Mesenchymal stem cell (in vitro differentiated cells and primary cell): ENCODE measurements at regions not wholly inside any gene's neighbourhood (a gene's known extent, or its start where the extent isn't known, plus 50 kb on each side); places are given as distances from the start of the nearest gene placed in this dataset.

Source experiments
- DNase-seq: peaks from one replicate; pipeline ENCODE4 v3.0.0-alpha.2; 2013
- H2AFZ ChIP-seq: one replicate; pipeline ENCODE4 v1.6.1; 2013; ENCODE audit warnings: low read depth, mild to moderate bottlenecking, control low read depth, inconsistent platforms, low read length, moderate library complexity
- H2AK5ac ChIP-seq: 2 replicates; pipeline ENCODE4 v1.6.1; 2013; ENCODE audit warnings: low read length, moderate library complexity, mild to moderate bottlenecking, inconsistent platforms; ENCODE audit not compliant: severe bottlenecking
- H2BK120ac ChIP-seq: one replicate; pipeline ENCODE4 v1.6.1; 2013; ENCODE audit warnings: low read depth, mild to moderate bottlenecking, inconsistent platforms, low read length, moderate library complexity
- H2BK12ac ChIP-seq, 2 experiments: one replicate each; pipeline ENCODE4 v1.6.1; 2013; ENCODE audit warnings: inconsistent platforms in 2 of 2, low read length in 2 of 2, mild to moderate bottlenecking in 2 of 2, moderate library complexity in 2 of 2, control low read depth in 1 of 2
- H2BK15ac ChIP-seq: one replicate; pipeline ENCODE4 v1.6.1; 2013; ENCODE audit warnings: mild to moderate bottlenecking, low read depth, inconsistent platforms; ENCODE audit not compliant: poor library complexity, severe bottlenecking
- H2BK5ac ChIP-seq: 2 replicates; pipeline ENCODE4 v1.6.1; 2013; ENCODE audit warnings: low read depth, mild to moderate bottlenecking, low read length, control low read depth, inconsistent platforms; ENCODE audit not compliant: poor library complexity, severe bottlenecking
- H3K14ac ChIP-seq, 2 experiments: one replicate each; pipeline ENCODE4 v1.6.1; 2013; ENCODE audit warnings: inconsistent platforms in 2 of 2, low read length in 2 of 2, control low read depth in 1 of 2, mild to moderate bottlenecking in 1 of 2, moderate library complexity in 1 of 2
- H3K18ac ChIP-seq, 2 experiments: one replicate each; pipeline ENCODE4 v1.6.1; 2013; ENCODE audit warnings: inconsistent platforms in 2 of 2, low read length in 2 of 2, control low read depth in 1 of 2, low read depth in 1 of 2, mild to moderate bottlenecking in 1 of 2
- H3K23ac ChIP-seq, 2 experiments: one replicate each; pipeline ENCODE4 v1.6.1; 2013; ENCODE audit warnings: inconsistent platforms in 2 of 2, low read length in 2 of 2, mild to moderate bottlenecking in 2 of 2, moderate library complexity in 2 of 2, control low read depth in 1 of 2
- H3K27ac ChIP-seq: 2 replicates; pipeline ENCODE4 v1.5.1; 2013; ENCODE audit warnings: mild to moderate bottlenecking, moderate library complexity, low read length, control low read depth, inconsistent platforms; ENCODE audit not compliant: poor library complexity, severe bottlenecking
- H3K27me3 ChIP-seq, 2 experiments: 2 replicates each; pipeline versions ENCODE4 v1.6.1 to v1.7.0; 2013; ENCODE audit warnings: low read length in 2 of 2, mild to moderate bottlenecking in 2 of 2, moderate library complexity in 2 of 2, control low read depth in 1 of 2, inconsistent platforms in 1 of 2; ENCODE audit not compliant: control insufficient read depth in 1 of 2, insufficient read depth in 1 of 2
- H3K36me3 ChIP-seq, 2 experiments: 2 replicates each; pipeline versions ENCODE4 v1.6.1 to v1.7.0; 2013; ENCODE audit warnings: low read length in 2 of 2, control low read depth in 1 of 2, inconsistent platforms in 1 of 2, low read depth in 1 of 2, mild to moderate bottlenecking in 1 of 2; ENCODE audit not compliant: insufficient read depth in 2 of 2, control insufficient read depth in 1 of 2
- H3K4ac ChIP-seq, 2 experiments: one replicate each; pipeline ENCODE4 v1.6.1; 2013; ENCODE audit warnings: inconsistent platforms in 2 of 2, low read length in 2 of 2, mild to moderate bottlenecking in 2 of 2, moderate library complexity in 2 of 2, control low read depth in 1 of 2, low read depth in 1 of 2
- H3K4me1 ChIP-seq: 2 replicates; pipeline ENCODE4 v1.6.1; 2013; ENCODE audit warnings: low read depth, low read length, control low read depth; ENCODE audit not compliant: control insufficient read depth, insufficient read depth
- H3K4me2 ChIP-seq: 2 replicates; pipeline ENCODE4 v1.6.1; 2013; ENCODE audit warnings: low read length, mild to moderate bottlenecking, inconsistent platforms; ENCODE audit not compliant: poor library complexity, severe bottlenecking
- H3K4me3 ChIP-seq, 2 experiments: 2 replicates each; pipeline versions ENCODE4 v1.5.1 to v1.7.0; 2013; ENCODE audit warnings: low read length in 2 of 2, mild to moderate bottlenecking in 2 of 2, control low read depth in 1 of 2, low read depth in 1 of 2; ENCODE audit not compliant: insufficient read depth in 1 of 2
- H3K79me1 ChIP-seq: replicated peaks from 2 replicates; pipeline ENCODE4 v1.6.1; 2013; ENCODE audit warnings: mild to moderate bottlenecking, control low read depth, low read length, inconsistent platforms; ENCODE audit not compliant: poor library complexity, severe bottlenecking
- H3K9ac ChIP-seq: 2 replicates; pipeline ENCODE4 v1.7.0; 2013; ENCODE audit warnings: mild to moderate bottlenecking, low read length, moderate library complexity
- H3K9me3 ChIP-seq: 2 replicates; pipeline ENCODE4 v1.7.0; 2013; ENCODE audit warnings: mild to moderate bottlenecking, low read length; ENCODE audit not compliant: control insufficient read depth
- H4K8ac ChIP-seq: one replicate; pipeline ENCODE4 v1.6.1; 2013; ENCODE audit warnings: inconsistent platforms, mild to moderate bottlenecking, low read length, moderate library complexity
- H4K91ac ChIP-seq: one replicate; pipeline ENCODE4 v1.6.1; 2013; ENCODE audit warnings: mild to moderate bottlenecking, low read length, inconsistent platforms
- WGBS: methylation state at CpG from one replicate; pipeline ENCODE4 v1.1.7; 2013; ENCODE audit warnings: mixed read lengths; 5-methylcytosine and 5-hydroxymethylcytosine counted together

- Histone ChIP-seq H2BK5ac (no peak overlapping the region), H2BK15ac (no peak overlapping the region), H3K9me3 (peaks cover 9% of the 10 kb centered on the region), H3K79me1 (no peaks in the 10 kb centered on the region), H3K4me3 (no peak overlapping the region), H3K9ac (no peak overlapping the region), H4K8ac (no peak overlapping the region), H3K14ac (no peak overlapping the region), H3K36me3 (no peaks in the 10 kb centered on the region), H3K27me3 (no peaks in the 10 kb centered on the region), H4K91ac (no peak overlapping the region), H3K4me1 (no peaks in the 10 kb centered on the region), H2AFZ (no peak overlapping the region), H2AK5ac (no peak overlapping the region), H3K4ac (no peak overlapping the region), H2BK12ac (no peak overlapping the region), H3K23ac (no peak overlapping the region), H2BK120ac (no peak overlapping the region), H3K27ac (no peak overlapping the region), H3K18ac (no peak overlapping the region), H3K4me2 (no peak overlapping the region)
- no peak for DNase-seq
Measured at GRCh38 chr3:165442061-165442460, 245.9 kb upstream of the SLITRK3 start.

- Histone ChIP-seq H3K36me3 (no peaks in the 10 kb centered on the region), H2BK120ac (no peak overlapping the region), H3K18ac (no peak overlapping the region), H3K79me1 (no peaks in the 10 kb centered on the region), H4K8ac (no peak overlapping the region), H3K4me2 (no peak overlapping the region), H2BK15ac (no peak overlapping the region), H3K4me1 (no peaks in the 10 kb centered on the region), H3K23ac (no peak overlapping the region), H3K14ac (no peak overlapping the region), H2AK5ac (no peak overlapping the region), H4K91ac (no peak overlapping the region), H3K27me3 (no peaks in the 10 kb centered on the region), H3K9ac (no peak overlapping the region), H2BK5ac (no peak overlapping the region), H3K4ac (no peak overlapping the region), H2AFZ (no peak overlapping the region), H3K4me3 (no peak overlapping the region), H3K27ac (no peak overlapping the region), H2BK12ac (no peak overlapping the region), H3K9me3 (peaks cover 18% of the 10 kb centered on the region)
- DNase-seq, result no peak
- 100% methylated on average over 1 of the region's 2 CpGs for WGBS
Measured at GRCh38 chr3:165440380-165440779, 244.2 kb upstream of the SLITRK3 start.

- Histone ChIP-seq H2AK5ac (no peak overlapping the region), H4K91ac (no peak overlapping the region), H3K27ac (no peak overlapping the region), H3K14ac (no peak overlapping the region), H3K4me2 (no peak overlapping the region), H3K36me3 (no peaks in the 10 kb centered on the region), H2BK15ac (no peak overlapping the region), H3K27me3 (no peaks in the 10 kb centered on the region), H4K8ac (no peak overlapping the region), H3K9ac (no peak overlapping the region), H2AFZ (no peak overlapping the region), H3K23ac (no peak overlapping the region), H3K4me1 (no peaks in the 10 kb centered on the region), H3K18ac (no peak overlapping the region), H3K9me3 (peaks cover 18% of the 10 kb centered on the region), H3K4ac (no peak overlapping the region), H2BK120ac (no peak overlapping the region), H2BK12ac (no peak overlapping the region), H3K4me3 (no peak overlapping the region), H2BK5ac (no peak overlapping the region), H3K79me1 (no peaks in the 10 kb centered on the region)
- DNase-seq, result no peak
- 71% methylated on average over 1 of the region's 2 CpGs for WGBS
Measured at GRCh38 chr3:165439765-165440164, 243.6 kb upstream of the SLITRK3 start.

GRCh38 chr3:165434516-165434915 lies 238.3 kb upstream of the SLITRK3 start:
- no peak overlapping the region for H3K27ac ChIP-seq
- H2AFZ ChIP-seq, result no peak overlapping the region
- no peak for DNase-seq
- no peaks in the 10 kb centered on the region for H3K36me3 ChIP-seq
- H3K79me1 ChIP-seq, result no peaks in the 10 kb centered on the region
- H3K18ac ChIP-seq, result no peak overlapping the region
- no peaks in the 10 kb centered on the region for H3K27me3 ChIP-seq
- H4K8ac ChIP-seq, result no peak overlapping the region
- no peak overlapping the region for H2BK15ac ChIP-seq
- H2AK5ac ChIP-seq, result no peak overlapping the region
- no peak overlapping the region for H3K14ac ChIP-seq
- no peaks in the 10 kb centered on the region for H3K4me1 ChIP-seq
- no peak overlapping the region for H2BK120ac ChIP-seq
- H4K91ac ChIP-seq, result no peak overlapping the region
- no peak overlapping the region for H3K4ac ChIP-seq
- H3K9me3 ChIP-seq, result peaks cover 29% of the 10 kb centered on the region
- H3K23ac ChIP-seq, result no peak overlapping the region
- no peak overlapping the region for H3K4me3 ChIP-seq
- 79% methylated on average over 2 of the region's 3 CpGs for WGBS
- H3K4me2 ChIP-seq, result no peak overlapping the region
- H2BK5ac ChIP-seq, result no peak overlapping the region
- no peak overlapping the region for H3K9ac ChIP-seq
- no peak overlapping the region for H2BK12ac ChIP-seq
